B cell (primary cell): ENCODE measurements at regions not wholly inside any gene's neighbourhood (a gene's known extent, or its start where the extent isn't known, plus 50 kb on each side); places are given as distances from the start of the nearest gene placed in this dataset.

ENCODE experiments used
- ATAC-seq: fragments of 200-7000 bp; cut with Tn5 transposase; one replicate; pipeline ENCODE4 v1.10.0; 2021; ENCODE audit warnings: low read depth, mild to moderate bottlenecking, moderate number of reproducible peaks, moderate library complexity
- CTCF ChIA-PET: fragments of 350-600 bp; sonication (Branson Sonifier 250); formaldehyde crosslinking; loops from one replicate; lab custom pipeline; 2021; ENCODE audit warnings: antibody characterized with exemption, inconsistent platforms; lab: Charles Lee
- POLR2A ChIA-PET: fragments of 350-600 bp; sonication (Branson Sonifier 250); formaldehyde crosslinking; loops from one replicate; lab custom pipeline; 2021; ENCODE audit warnings: antibody characterized with exemption; lab: Charles Lee
- DNase-seq: peaks from one replicate; pipeline ENCODE4 v3.0.0; 2013
- H2AFZ ChIP-seq: 2 replicates; pipeline ENCODE4 v1.6.1; 2012; ENCODE audit warnings: mild to moderate bottlenecking, low read depth, low read length; ENCODE audit not compliant: insufficient read depth, poor library complexity, severe bottlenecking
- H3K27ac ChIP-seq, 2 donors: 1 replicate in 1 of 2; 2 replicates in 1 of 2; pipeline ENCODE4 v1.5.1; 2012 to 2013; ENCODE audit warnings: low read length in 2 of 2, mild to moderate bottlenecking in 2 of 2, moderate library complexity in 1 of 2
- H3K27me3 ChIP-seq, 4 experiments: fragments of 200-600 bp in 1 of 4; sonication (generic) in 1 of 4; replicated peaks in 1 of 4; 1 replicate in 2 of 4; 2 replicates in 2 of 4; pipeline versions ENCODE4 v1.6.1 to v1.7.0; 2013 to 2016; ENCODE audit warnings: low read length in 3 of 4, mild to moderate bottlenecking in 2 of 4, mixed read lengths in 1 of 4, moderate library complexity in 1 of 4; ENCODE audit not compliant: insufficient read depth in 4 of 4, control insufficient read depth in 3 of 4; ENCODE audit errors: control extremely low read depth in 1 of 4
- H3K36me3 ChIP-seq, 2 experiments: replicated peaks in 1 of 2; 1 replicate in 1 of 2; 2 replicates in 1 of 2; pipeline versions ENCODE4 v1.6.1 to v1.7.1; 2013; ENCODE audit warnings: low read length in 1 of 2; ENCODE audit not compliant: insufficient read depth in 2 of 2, control insufficient read depth in 1 of 2; ENCODE audit errors: control extremely low read depth in 1 of 2, extremely low read depth in 1 of 2
- H3K4me1 ChIP-seq, 2 donors: fragments of 200-600 bp in 1 of 2; sonication (generic) in 1 of 2; 1 replicate in 1 of 2; 2 replicates in 1 of 2; pipeline versions ENCODE4 v1.5.1 to v1.6.1; 2013 to 2017; ENCODE audit warnings: low read length in 2 of 2; ENCODE audit not compliant: control insufficient read depth in 2 of 2, insufficient read depth in 2 of 2
- H3K4me2 ChIP-seq: replicated peaks from 2 replicates; pipeline ENCODE3; 2012; ENCODE audit warnings: mild to moderate bottlenecking, low read depth, low read length; ENCODE audit not compliant: poor library complexity, severe bottlenecking
- H3K4me3 ChIP-seq, 5 experiments: fragments of 200-600 bp in 1 of 5; sonication (generic) in 1 of 5; 1 replicate in 3 of 5; 2 replicates in 2 of 5; pipeline versions ENCODE4 v1.5.1 to v1.7.0; 2011 to 2016; ENCODE audit warnings: low read length in 4 of 5, mild to moderate bottlenecking in 4 of 5, low read depth in 2 of 5, control low read depth in 1 of 5, moderate library complexity in 1 of 5; ENCODE audit not compliant: insufficient read depth in 1 of 5; ENCODE audit errors: control extremely low read depth in 1 of 5, extremely low read depth in 1 of 5
- H3K79me2 ChIP-seq: fragments of 200-600 bp; sonication (generic); one replicate; pipeline ENCODE4 v1.6.0; 2016; ENCODE audit warnings: low read length; ENCODE audit not compliant: control insufficient read depth, insufficient read depth
- H3K9ac ChIP-seq: fragments of 200-600 bp; sonication (generic); 2 replicates; pipeline ENCODE4 v1.6.1; 2017; ENCODE audit warnings: mild to moderate bottlenecking, low read length, moderate library complexity
- H3K9me3 ChIP-seq, 3 donors: one replicate each; pipeline versions ENCODE4 v1.6.1 to v1.7.1; 2013; ENCODE audit warnings: low read length in 2 of 3; ENCODE audit not compliant: control insufficient read depth in 2 of 3, insufficient read depth in 1 of 3; ENCODE audit errors: control extremely low read depth in 1 of 3
- H4K20me1 ChIP-seq: 2 replicates; pipeline ENCODE4 v1.6.0; 2012; ENCODE audit warnings: mild to moderate bottlenecking, low read length; ENCODE audit not compliant: insufficient read depth, control insufficient read depth, poor library complexity, severe bottlenecking
- H3K27ac Mint-ChIP-seq: one replicate; pipeline ENCODE4 v1.8.0; 2021; ENCODE audit warnings: mixed read lengths
- H3K27me3 Mint-ChIP-seq: one replicate; pipeline ENCODE4 v1.8.0; 2021; ENCODE audit warnings: mixed read lengths
- H3K4me1 Mint-ChIP-seq: one replicate; pipeline ENCODE4 v1.8.0; 2021; ENCODE audit warnings: mixed read lengths
- H3K4me3 Mint-ChIP-seq: one replicate; pipeline ENCODE4 v1.8.0; 2021; ENCODE audit warnings: mixed read lengths
- H3K9me3 Mint-ChIP-seq: one replicate; pipeline ENCODE4 v1.8.0; 2022; ENCODE audit warnings: mixed read lengths; ENCODE audit not compliant: insufficient read depth
- CTCF ChIP-seq: fragments of 200-600 bp; IDR thresholded peaks from one replicate; pipeline ENCODE4 v1.8.0; 2022; ENCODE audit warnings: antibody characterized with exemption, mild to moderate bottlenecking
- EZH2 ChIP-seq: IDR thresholded peaks from 2 replicates; pipeline ENCODE4 v1.6.1; 2012; ENCODE audit warnings: borderline replicate concordance, low read depth, mild to moderate bottlenecking, moderate library complexity, low read length; ENCODE audit not compliant: insufficient read depth, poor library complexity, severe bottlenecking
- WGBS: methylation state at CpG from one replicate; pipeline ENCODE4 v1.1.5; 2013; ENCODE audit warnings: missing lambda C conversion rate; ENCODE audit not compliant: insufficient coverage; 5-methylcytosine and 5-hydroxymethylcytosine counted together
- intact Hi-C: fragments of 100-400 bp; cut with micrococcal nuclease; formaldehyde crosslinking; loops from one replicate; pipeline ENCODE4 v1.10.0; 2022

- no peaks in the 10 kb centered on the region for H3K9me3 Mint-ChIP-seq
- no peak overlapping the region for H3K4me3 Mint-ChIP-seq
These were observed 414.1 kb upstream of the CDH8 start for GRCh38 chr16:62450291-62450690.

GRCh38 chr16:62445909-62446308 lies 409.7 kb upstream of the CDH8 start:
- CTCF ChIA-PET, result no interaction called here

More at GRCh38 chr16:62450291-62450690, 414.1 kb upstream of the CDH8 start:
- no peaks in the 10 kb centered on the region for H3K9me3 ChIP-seq
- H3K4me2 ChIP-seq, result no peak overlapping the region
- H2AFZ ChIP-seq, result no peak overlapping the region
- no peak overlapping the region for H3K9ac ChIP-seq
- POLR2A ChIA-PET, result no interaction called here
- no peak overlapping the region for H3K27ac ChIP-seq
- CTCF ChIA-PET, result no interaction called here
- H3K4me3 ChIP-seq, result no peak overlapping the region
- no peaks in the 10 kb centered on the region for H3K79me2 ChIP-seq
- no peak for TF ChIP-seq EZH2
- TF ChIP-seq CTCF, result no peak
- H3K36me3 ChIP-seq, result no peaks in the 10 kb centered on the region
- Mint-ChIP-seq H3K27ac (no peak overlapping the region), H3K4me1 (no peaks in the 10 kb centered on the region), H3K27me3 (no peaks in the 10 kb centered on the region)
- no peaks in the 10 kb centered on the region for H4K20me1 ChIP-seq
- ATAC-seq (no peak), DNase-seq (no peak)
- no peaks in the 10 kb centered on the region for H3K27me3 ChIP-seq
- intact Hi-C loops, result no loop called here
- WGBS, result no CpG with 5 or more reads among the region's 5 CpGs
- H3K4me1 ChIP-seq, result no peaks in the 10 kb centered on the region

More at GRCh38 chr16:62445909-62446308, 409.7 kb upstream of the CDH8 start:
- no peaks in the 10 kb centered on the region for H3K27me3 ChIP-seq
- Mint-ChIP-seq H3K27ac (no peak overlapping the region), H3K4me1 (no peaks in the 10 kb centered on the region), H3K4me3 (no peak overlapping the region), H3K9me3 (peaks cover 3% of the 10 kb centered on the region), H3K27me3 (no peaks in the 10 kb centered on the region)
- no peak overlapping the region for H3K4me3 ChIP-seq
- DNase-seq, result no peak
- ATAC-seq, result no peak
- H3K27ac ChIP-seq, result no peak overlapping the region
- peaks cover 0 to 4% (median 1%) of the 10 kb centered on the region in 3 donors for H3K9me3 ChIP-seq
- 88% methylated on average over 2 of the region's 2 CpGs for WGBS
- H4K20me1 ChIP-seq, result no peaks in the 10 kb centered on the region
- H3K4me1 ChIP-seq, result no peaks in the 10 kb centered on the region
- no peak for TF ChIP-seq EZH2
- TF ChIP-seq CTCF, result no peak
- POLR2A ChIA-PET, result no interaction called here
- intact Hi-C loops, result no loop called here
- H3K4me2 ChIP-seq, result no peak overlapping the region
- H3K79me2 ChIP-seq, result no peaks in the 10 kb centered on the region
- no peak overlapping the region for H3K9ac ChIP-seq
- no peaks in the 10 kb centered on the region for H3K36me3 ChIP-seq
- no peak overlapping the region for H2AFZ ChIP-seq
